Motor neuron (in vitro differentiated cells): ENCODE measurements at regions not wholly inside any gene's neighbourhood (a gene's known extent, or its start where the extent isn't known, plus 50 kb on each side); places are given as distances from the start of the nearest gene placed in this dataset.
A peak's percentile ranks its signal among the peaks of the same experiment; 100 is the strongest.
"Not testable (repeated sequence)": the region's sequence is repeated elsewhere in the genome, so short reads cannot be mapped to it uniquely, and the experiment has no call there.

Source experiments
- ATAC-seq, 8 experiments: fragments of 200-7000 bp; cut with Tn5 transposase; replicated peaks in 6 of 8; 2 replicates each; pipeline ENCODE4 v1.8.0; 2021; ENCODE audit warnings: mild to moderate bottlenecking in 8 of 8, moderate library complexity in 8 of 8
- H3K27ac ChIP-seq, 2 donors: fragments of 250-450 bp; sonication (Bioruptor Pico); 2 replicates each; pipeline ENCODE4 v1.9.0; 2021; ENCODE audit warnings: antibody characterized with exemption in 2 of 2, mild to moderate bottlenecking in 2 of 2, moderate library complexity in 1 of 2
- H3K4me1 ChIP-seq, 2 donors: fragments of 250-450 bp; sonication (Bioruptor Pico); replicated peaks in 1 of 2; 2 replicates each; pipeline ENCODE4 v1.6.1; 2021; ENCODE audit warnings: antibody characterized with exemption in 2 of 2, mild to moderate bottlenecking in 2 of 2, moderate library complexity in 1 of 2
- H3K4me3 ChIP-seq, 5 donors: fragments of 250-450 bp; sonication (Bioruptor Pico); 2 replicates each; pipeline ENCODE4 v1.9.0; 2021; ENCODE audit warnings: antibody characterized with exemption in 5 of 5, mild to moderate bottlenecking in 5 of 5, moderate library complexity in 4 of 5
- WGBS, 10 experiments: fragments of 450-650 bp; shearing (Covaris generic); methylation state at CpG; one replicate each; pipeline ENCODE4 v1.0.0; 2022; 5-methylcytosine and 5-hydroxymethylcytosine counted together
- in situ Hi-C, 9 experiments: fragments of 400-800 bp; cut with MboI; loops; one replicate each; pipeline ENCODE4 v1.15.0; 2021; ENCODE audit warnings: low sequenced_read_pairs in 9 of 9, low pct_unique_long_range_greater_than_20kb in 2 of 9; ENCODE audit not compliant: unreplicated experiment in 9 of 9

DNA sequence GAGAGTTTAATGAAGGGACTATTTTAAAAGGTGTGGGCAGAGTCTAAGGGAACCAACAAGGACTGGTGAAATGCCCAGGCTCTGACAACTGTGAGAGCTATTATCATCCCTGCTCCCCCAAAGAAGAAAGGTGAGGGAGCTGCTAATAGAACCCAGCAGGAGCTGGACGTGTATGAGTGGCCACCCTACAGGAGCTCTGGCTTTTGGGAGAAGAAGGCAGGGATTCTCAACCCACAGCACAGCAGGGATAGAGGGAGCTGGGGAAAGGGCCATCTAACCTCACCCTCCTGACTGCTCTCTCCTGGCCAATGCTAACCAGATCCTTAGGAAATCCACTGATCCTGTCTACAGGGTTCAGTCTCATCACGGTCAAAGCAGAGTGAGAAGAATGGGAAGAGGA is 57.1 kb downstream of the GRIN2B start:
- 0 to 100% (median 82%) methylated on average over 1 to 2 of the region's 2 CpGs; no CpG with 5 or more reads in 2 of the 10 experiments for WGBS, 10 experiments
- H3K4me1 ChIP-seq: no peaks in the 10 kb centered on the region
- in situ Hi-C loops: no loop called here
- no peak for ATAC-seq
- no peak overlapping the region for H3K4me3 ChIP-seq
- no peak overlapping the region for H3K27ac ChIP-seq

- H3K4me1 ChIP-seq: no peaks in the 10 kb centered on the region
- peak in 2 of 8 experiments; percentile 87 to 89 for ATAC-seq
- no peak overlapping the region for H3K27ac ChIP-seq
- no peak overlapping the region for H3K4me3 ChIP-seq
- WGBS, 10 experiments: 5 to 60% (median 28%) methylated on average over 2 of the region's 2 CpGs; no CpG with 5 or more reads in 4 of the 10 experiments
- in situ Hi-C loops: no loop called here
Observed at GRCh38 chr12:13918897-13919296, 62.5 kb downstream of the GRIN2B start.

DNA sequence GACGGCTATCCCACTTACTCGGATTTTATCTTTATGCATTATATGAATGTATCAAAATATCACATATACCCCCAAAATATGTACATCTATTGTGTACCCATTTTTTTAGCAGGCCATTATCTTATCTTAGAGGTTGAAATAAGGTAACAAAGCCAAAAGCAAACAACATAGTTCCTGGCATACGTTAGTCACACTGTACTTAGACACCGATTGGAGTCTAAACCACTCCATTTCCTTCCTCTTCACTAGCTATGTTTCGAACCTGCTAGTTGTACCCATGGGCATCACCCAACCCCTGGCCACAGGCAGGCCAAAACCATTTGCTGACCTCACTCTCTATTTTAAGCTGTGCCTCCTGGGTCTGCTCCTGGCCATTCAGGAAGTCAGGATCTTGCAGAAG is 66.3 kb downstream of the GRIN2B start:
- Histone ChIP-seq H3K4me3 (no peak overlapping the region), H3K27ac (no peak overlapping the region), H3K4me1 (no peaks in the 10 kb centered on the region)
- in situ Hi-C loops: no loop called here
- 11 to 100% (median 61%) methylated on average over 1 to 5 of the region's 5 CpGs; no CpG with 5 or more reads in 1 of the 10 experiments for WGBS, 10 experiments
- no peak for ATAC-seq

GRCh38 chr12:13913371-13913770 is 68.0 kb downstream of the GRIN2B start:
- Histone ChIP-seq H3K4me3 (no peak overlapping the region), H3K4me1 (no peaks in the 10 kb centered on the region), H3K27ac (no peak overlapping the region)
- no peak for ATAC-seq
- in situ Hi-C loops: no loop called here
- WGBS, 10 experiments: 0 to 100% (median 80%) methylated on average over 1 to 2 of the region's 2 CpGs; no CpG with 5 or more reads in 3 of the 10 experiments

DNA sequence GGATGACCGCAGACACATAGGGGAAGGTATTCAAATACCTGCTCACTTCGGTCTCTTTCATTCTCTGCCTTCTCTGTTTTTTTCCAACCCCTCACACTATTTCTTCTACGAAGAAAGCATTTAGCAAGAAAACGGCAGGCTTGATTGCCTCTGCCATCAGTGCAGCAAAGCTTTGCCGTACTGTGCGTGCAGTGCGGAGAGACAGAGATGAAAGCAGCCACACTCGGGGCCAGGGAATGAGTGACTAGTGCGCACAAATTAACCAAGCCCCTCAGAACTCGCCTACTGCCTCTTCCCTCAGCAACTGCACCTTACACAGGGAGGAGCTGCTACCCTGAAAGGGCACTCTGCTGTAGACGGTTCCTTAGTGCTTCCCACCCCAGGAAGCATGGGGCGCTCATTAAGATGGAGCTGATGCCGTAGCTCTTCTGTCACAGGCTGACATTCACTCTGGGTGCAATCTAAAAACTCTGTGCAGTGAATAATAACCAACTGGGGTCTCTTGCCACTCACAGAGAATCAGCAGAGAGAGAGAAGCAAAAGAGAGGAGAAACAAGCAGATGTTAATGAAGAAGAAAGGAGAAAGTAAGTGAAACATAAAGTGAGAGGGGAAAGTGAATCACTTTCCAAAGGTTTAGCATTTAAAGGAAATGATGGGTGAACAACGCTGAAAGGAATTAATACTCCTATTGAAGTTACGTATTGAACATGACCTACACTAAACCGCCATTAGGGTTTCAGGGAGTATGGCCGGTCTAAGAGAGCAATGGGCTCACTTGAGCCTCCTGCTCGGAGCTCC is 69.4 kb downstream of the GRIN2B start:
- no peak for ATAC-seq
- Histone ChIP-seq H3K4me3 (no peak overlapping the region), H3K4me1 (no peaks in the 10 kb centered on the region), H3K27ac (no peak overlapping the region)
- 35 to 100% (median 84%) methylated on average over 3 to 16 of the region's 18 CpGs for WGBS, 10 experiments
- in situ Hi-C loops: no loop called here

DNA sequence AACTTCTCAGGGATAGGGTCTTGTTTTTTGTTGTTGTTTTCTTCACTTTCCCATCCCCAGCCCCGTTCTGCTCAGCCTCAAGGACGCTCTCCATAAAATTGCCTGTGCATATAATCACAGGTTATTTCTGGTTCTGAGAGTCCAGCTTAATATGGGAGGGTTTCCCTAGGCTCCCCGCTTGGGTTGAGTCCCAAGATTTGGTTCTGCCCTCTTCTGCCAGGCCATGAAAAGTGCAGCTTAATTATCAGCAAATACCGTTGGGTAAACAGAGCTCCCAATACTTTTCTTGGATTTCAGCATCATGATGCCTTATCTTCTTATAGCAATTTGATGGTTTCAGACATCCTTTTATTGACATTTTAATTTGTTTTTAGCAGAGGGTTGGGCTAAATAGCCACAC is 75.6 kb downstream of the GRIN2B start:
- H3K27ac ChIP-seq: no peak overlapping the region
- H3K4me1 ChIP-seq: no peaks in the 10 kb centered on the region
- peak in 1 of 8 experiments; percentile 51 for ATAC-seq
- WGBS, 10 experiments: 0 to 100% (median 86%) methylated on average over 2 to 4 of the region's 4 CpGs
- no peak overlapping the region for H3K4me3 ChIP-seq
- in situ Hi-C loops: no loop called here

DNA sequence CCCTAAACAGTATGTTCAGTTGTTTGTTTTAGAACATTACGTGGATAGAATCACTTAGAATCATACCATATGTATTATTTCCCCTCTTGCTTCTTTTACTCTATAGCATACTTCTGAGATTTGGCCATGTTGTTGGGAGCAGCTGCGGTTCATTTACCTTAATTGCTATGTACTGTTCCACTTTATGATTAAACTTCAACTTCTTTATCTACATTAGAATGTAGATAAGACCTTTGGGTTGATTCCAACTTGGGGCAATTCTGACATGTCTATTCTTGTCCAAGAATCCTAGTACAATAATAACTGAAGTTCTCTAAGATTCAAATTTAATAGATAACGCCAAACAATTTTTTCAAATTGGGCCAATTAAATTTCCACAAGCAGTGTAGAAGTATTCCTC is 80.7 kb downstream of the GRIN2B start:
- Histone ChIP-seq H3K27ac (no peak overlapping the region), H3K4me3 (no peak overlapping the region), H3K4me1 (no peaks in the 10 kb centered on the region)
- ATAC-seq: no peak
- WGBS, 10 experiments: 14 to 100% (median 90%) methylated on average over 1 to 3 of the region's 3 CpGs; no CpG with 5 or more reads in 1 of the 10 experiments
- in situ Hi-C loops: no loop called here

- in situ Hi-C loops, H3K4me1 ChIP-seq, ATAC-seq, H3K27ac ChIP-seq, H3K4me3 ChIP-seq: not testable (repeated sequence)
- WGBS, 10 experiments: 78 to 100% (median 100%) methylated on average over 1 to 3 of the region's 5 CpGs; no CpG with 5 or more reads in 7 of the 10 experiments
Observed at GRCh38 chr12:13898387-13898786, 83.0 kb downstream of the GRIN2B start.

DNA sequence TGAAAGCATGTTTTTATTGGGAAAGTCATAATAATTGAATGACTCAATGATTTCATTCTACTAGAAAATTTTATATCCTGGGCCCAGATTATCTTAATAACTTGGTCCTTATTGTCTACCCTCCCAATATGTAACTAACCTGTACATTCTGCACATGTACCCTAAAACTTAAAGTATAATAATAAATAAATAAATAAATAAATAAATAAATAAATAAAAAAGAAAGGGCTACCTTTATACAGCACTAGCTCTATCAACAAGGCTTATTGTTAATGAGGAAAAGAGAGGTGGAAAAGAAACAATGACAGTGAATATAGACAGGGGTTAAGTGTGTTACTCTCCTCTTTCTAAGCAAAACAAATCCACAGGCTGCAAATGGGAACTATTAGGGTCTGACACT is 83.6 kb downstream of the GRIN2B start:
- Histone ChIP-seq H3K4me1 (peaks cover 0 to under 1% of the 10 kb centered on the region in 2 donors), H3K27ac (no peak overlapping the region), H3K4me3 (no peak overlapping the region)
- in situ Hi-C loops: no loop called here
- no peak for ATAC-seq

DNA sequence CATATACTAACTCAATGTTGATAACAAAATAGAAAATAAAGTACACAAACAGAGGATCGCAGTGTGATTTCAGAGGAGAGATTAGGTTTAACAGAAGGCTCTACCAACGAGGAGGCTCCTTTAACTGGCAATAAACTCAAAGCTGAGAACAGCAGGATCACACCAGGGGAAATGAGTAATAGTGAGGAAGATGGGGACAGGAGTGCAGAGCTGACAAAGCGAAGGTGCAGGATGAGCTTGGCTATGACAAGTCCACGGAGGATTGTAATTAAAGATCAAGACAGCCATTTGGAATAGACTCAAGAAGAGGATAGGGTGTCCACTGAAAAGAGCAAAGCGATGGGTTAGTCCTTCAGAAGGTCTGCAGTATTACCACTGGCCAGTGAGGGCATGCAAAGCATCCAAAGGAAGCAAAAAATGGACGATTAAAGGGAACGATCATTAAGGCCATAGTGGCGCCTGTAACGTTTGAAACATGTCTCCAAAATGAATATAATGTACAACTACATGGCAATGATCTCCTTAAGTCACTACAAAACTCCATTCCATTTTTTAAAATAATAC is 85.3 kb downstream of the GRIN2B start:
- 20 to 92% (median 80%) methylated on average over 2 to 8 of the region's 9 CpGs for WGBS, 10 experiments
- H3K4me3 ChIP-seq: no peak overlapping the region
- H3K27ac ChIP-seq: no peak overlapping the region
- no peak for ATAC-seq
- H3K4me1 ChIP-seq: peaks cover 0 to 2% of the 10 kb centered on the region in 2 donors
- in situ Hi-C loops: no loop called here

- H3K4me1 ChIP-seq: peaks cover 0 to 2% of the 10 kb centered on the region in 2 donors
- 20 to 100% (median 88%) methylated on average over 1 to 2 of the region's 2 CpGs; no CpG with 5 or more reads in 2 of the 10 experiments for WGBS, 10 experiments
- ATAC-seq: no peak
- no peak overlapping the region for H3K4me3 ChIP-seq
- in situ Hi-C loops: no loop called here
- no peak overlapping the region for H3K27ac ChIP-seq
Observed at GRCh38 chr12:13891902-13892301, 89.5 kb downstream of the GRIN2B start.

DNA sequence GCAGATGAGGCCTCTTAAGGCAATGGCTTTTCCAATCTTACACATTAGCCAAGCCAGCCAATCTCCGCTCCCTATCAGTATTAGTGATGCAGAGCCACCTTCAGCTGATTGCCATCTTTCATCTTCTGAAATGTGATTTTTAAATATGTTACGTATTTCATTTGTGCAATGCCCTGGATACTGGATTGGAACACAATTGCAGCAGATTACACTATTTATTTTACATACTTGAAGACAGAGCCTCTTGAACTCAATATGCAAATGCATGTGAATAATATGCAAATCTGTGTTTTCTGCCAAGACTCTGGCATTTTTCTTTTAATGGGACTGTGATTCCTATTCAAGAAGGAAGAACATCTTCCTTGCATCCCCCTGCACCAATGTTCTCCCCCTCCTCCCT is 90.5 kb downstream of the GRIN2B start:
- 0 to 100% (median 73%) methylated on average over 1 to 2 of the region's 2 CpGs; no CpG with 5 or more reads in 1 of the 10 experiments for WGBS, 10 experiments
- in situ Hi-C loops: no loop called here
- H3K27ac ChIP-seq: no peak overlapping the region
- ATAC-seq: peak in 4 of 8 experiments; percentile 50 to 96 (median 70)
- H3K4me3 ChIP-seq: no peak overlapping the region
- peaks cover 0 to 2% of the 10 kb centered on the region in 2 donors for H3K4me1 ChIP-seq

DNA sequence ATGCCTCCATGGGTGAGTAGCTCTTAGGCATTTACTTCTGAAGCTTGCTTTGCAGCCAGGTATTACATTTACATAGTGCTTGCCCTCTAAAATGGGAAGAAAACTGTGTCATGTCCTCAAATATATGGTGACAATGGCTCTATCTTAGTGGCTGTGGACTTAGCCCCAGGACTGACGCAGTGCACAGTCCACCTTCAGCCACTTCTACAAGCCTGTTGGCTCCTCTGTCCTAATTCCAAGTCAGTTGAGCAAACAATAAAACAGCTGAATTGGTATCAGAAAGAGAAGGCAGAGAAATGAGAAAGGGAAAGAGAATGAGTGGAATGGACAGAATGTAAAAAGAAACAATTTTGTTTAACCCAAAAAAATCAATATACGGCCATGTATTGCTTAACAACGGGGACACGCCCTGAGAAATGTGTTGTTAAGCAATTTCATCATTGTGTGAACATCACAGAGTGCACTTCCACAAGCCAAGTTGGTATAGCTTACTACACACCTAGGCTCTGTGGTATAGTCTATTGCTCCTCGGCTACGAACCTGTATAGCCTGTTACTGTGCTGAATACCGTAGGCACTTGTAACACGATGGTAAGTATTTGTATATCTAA is 93.5 kb downstream of the GRIN2B start:
- peaks cover 0 to 2% of the 10 kb centered on the region in 2 donors for H3K4me1 ChIP-seq
- H3K4me3 ChIP-seq: no peak overlapping the region
- ATAC-seq: no peak
- 50 to 100% (median 90%) methylated on average over 2 to 8 of the region's 8 CpGs for WGBS, 10 experiments
- in situ Hi-C loops: no loop called here
- no peak overlapping the region for H3K27ac ChIP-seq
